SU-DHL-6 (cell line): ENCODE measurements at regions not wholly inside any gene's neighbourhood (a gene's known extent, or its start where the extent isn't known, plus 50 kb on each side); places are given as distances from the start of the nearest gene placed in this dataset.

Experiments
- H2AFZ ChIP-seq: fragments of 200-600 bp; sonication (generic); 2 replicates; pipeline ENCODE4 v1.6.1; 2014; ENCODE audit warnings: low read depth, mild to moderate bottlenecking, moderate library complexity, mixed read lengths, antibody characterized with exemption, low read length; ENCODE audit not compliant: severe bottlenecking
- H3F3A ChIP-seq: fragments of 200-600 bp; shearing (Covaris generic); 2 replicates; pipeline ENCODE4 v1.6.0; 2016; ENCODE audit warnings: antibody characterized with exemption, mild to moderate bottlenecking; ENCODE audit not compliant: insufficient read depth
- H3K27ac ChIP-seq: fragments of 200-600 bp; sonication (generic); 2 replicates; pipeline ENCODE4 v1.5.1; 2016; ENCODE audit warnings: low read depth, mild to moderate bottlenecking, low read length, moderate library complexity, mixed read lengths
- H3K27me3 ChIP-seq: fragments of 200-600 bp; sonication (generic), shearing (Covaris generic); 2 replicates; pipeline ENCODE4 v1.6.0; 2014; ENCODE audit warnings: mild to moderate bottlenecking, low read length
- H3K36me3 ChIP-seq: fragments of 200-600 bp; sonication (generic); 2 replicates; pipeline ENCODE4 v1.6.1; 2014; ENCODE audit warnings: mild to moderate bottlenecking, low read length, mixed read lengths
- H3K4me2 ChIP-seq: fragments of 300-600, 200-600 bp; shearing (Covaris generic), sonication (generic); 2 replicates; pipeline ENCODE4 v1.6.0; 2014; ENCODE audit warnings: low read length, low read depth, mild to moderate bottlenecking; ENCODE audit not compliant: poor library complexity, severe bottlenecking
- H3K4me3 ChIP-seq: fragments of 200-600 bp; sonication (generic); 2 replicates; pipeline ENCODE4 v1.5.1; 2014; ENCODE audit warnings: antibody characterized with exemption, low read length, mild to moderate bottlenecking, mixed read lengths; ENCODE audit not compliant: insufficient read depth, poor library complexity, severe bottlenecking
- H3K79me2 ChIP-seq: fragments of 200-600 bp; sonication (generic); 2 replicates; pipeline ENCODE4 v1.6.1; 2014; ENCODE audit warnings: mild to moderate bottlenecking, low read length, moderate library complexity; ENCODE audit not compliant: insufficient read depth
- H3K9ac ChIP-seq: fragments of 200-600 bp; sonication (generic); 2 replicates; pipeline ENCODE4 v1.7.0; 2014; ENCODE audit warnings: mild to moderate bottlenecking, low read length
- H3K9me2 ChIP-seq: fragments of 200-600 bp; sonication (generic); replicated peaks from 2 replicates; pipeline ENCODE4 v1.6.1; 2014; ENCODE audit warnings: low read length; ENCODE audit not compliant: insufficient read depth
- H3K9me3 ChIP-seq: fragments of 200-600 bp; sonication (generic); 2 replicates; pipeline ENCODE4 v1.6.1; 2014; ENCODE audit warnings: low read length, mixed read lengths; ENCODE audit not compliant: insufficient read depth
- H4K20me1 ChIP-seq: fragments of 200-600 bp; sonication (generic); 2 replicates; pipeline ENCODE4 v1.6.1; 2014; ENCODE audit warnings: low read depth, mild to moderate bottlenecking, antibody characterized with exemption, low read length, moderate library complexity, mixed read lengths
- CTCF ChIP-seq: fragments of 200-600 bp; sonication (generic); IDR thresholded peaks from one replicate; pipeline ENCODE4 v1.5.1; 2017; ENCODE audit warnings: antibody characterized with exemption, mild to moderate bottlenecking, low read length, moderate library complexity; ENCODE audit not compliant: insufficient read depth, poor library complexity, severe bottlenecking
- EZH2phosphoT487 ChIP-seq: fragments of 200-600 bp; sonication (generic), shearing (Covaris generic); conservative IDR thresholded peaks from 2 replicates; pipeline ENCODE4 v1.6.1; 2018; ENCODE audit warnings: mild to moderate bottlenecking, antibody characterized with exemption, low read length, moderate library complexity, mixed read lengths

- Histone ChIP-seq H3K9me3 (no peaks in the 10 kb centered on the region), H3K27me3 (no peaks in the 10 kb centered on the region), H3K79me2 (no peaks in the 10 kb centered on the region)
These were observed 260.5 kb upstream of the ZIC3 start for GRCh38 chrX:137305404-137305803.

GRCh38 chrX:137297167-137297566, 263.4 kb upstream of the GPR101 start:
- Histone ChIP-seq H4K20me1 (no peaks in the 10 kb centered on the region), H3K4me2 (no peak overlapping the region), H3K27ac (no peak overlapping the region), H2AFZ (no peak overlapping the region), H3K9ac (no peak overlapping the region), H3K9me2 (no peaks in the 10 kb centered on the region), H3F3A (no peaks in the 10 kb centered on the region), H3K9me3 (no peaks in the 10 kb centered on the region), H3K27me3 (no peaks in the 10 kb centered on the region), H3K36me3 (no peaks in the 10 kb centered on the region), H3K79me2 (no peaks in the 10 kb centered on the region), H3K4me3 (no peak overlapping the region)
- TF ChIP-seq CTCF (no peak), EZH2phosphoT487 (no peak)

More at GRCh38 chrX:137305404-137305803, 260.5 kb upstream of the ZIC3 start:
- Histone ChIP-seq H3K36me3 (no peaks in the 10 kb centered on the region), H3K27ac (no peak overlapping the region), H3F3A (no peaks in the 10 kb centered on the region), H4K20me1 (no peaks in the 10 kb centered on the region), H3K9ac (no peak overlapping the region), H3K4me3 (no peak overlapping the region), H3K4me2 (no peak overlapping the region), H2AFZ (no peak overlapping the region), H3K9me2 (no peaks in the 10 kb centered on the region)
- TF ChIP-seq CTCF, result no peak
- no peak for TF ChIP-seq EZH2phosphoT487

GRCh38 chrX:137290011-137290410, 256.2 kb upstream of the GPR101 start:
- Histone ChIP-seq H3K9ac (no peak overlapping the region), H3K4me3 (no peak overlapping the region), H2AFZ (no peak overlapping the region), H3K9me3 (no peaks in the 10 kb centered on the region), H3F3A (no peaks in the 10 kb centered on the region), H3K27me3 (no peaks in the 10 kb centered on the region), H3K4me2 (no peak overlapping the region), H4K20me1 (no peaks in the 10 kb centered on the region), H3K36me3 (no peaks in the 10 kb centered on the region), H3K27ac (no peak overlapping the region), H3K9me2 (no peaks in the 10 kb centered on the region), H3K79me2 (no peaks in the 10 kb centered on the region)
- TF ChIP-seq EZH2phosphoT487, result no peak
- TF ChIP-seq CTCF, result no peak
